ENCODE measurements at regions not wholly inside any gene's neighbourhood (a gene's known extent, or its start where the extent isn't known, plus 50 kb on each side); places are given as distances from the start of the nearest gene placed in this dataset.

GRCh38 chr7:25356534-25357151 is 128.4 kb upstream of the NPVF start:
- DNase-seq, result no peak
- H3K27ac ChIP-seq (ENCODE audit: low read length), result no peak overlapping the region
- H3K9me2 ChIP-seq (replicated peaks; ENCODE audit: insufficient read depth, low read length), result no peaks in the 10 kb centered on the region
- no peaks in the 10 kb centered on the region for H3K79me2 ChIP-seq (ENCODE audit: low read length)
- H4K20me1 ChIP-seq (ENCODE audit: insufficient read depth, low read depth, low read length), result no peaks in the 10 kb centered on the region
- H3K27me3 ChIP-seq (ENCODE audit: low read length), result no peaks in the 10 kb centered on the region
- no peak overlapping the region for H3K9ac ChIP-seq (ENCODE audit: low read length)
- no peaks in the 10 kb centered on the region for H3K9me3 ChIP-seq (ENCODE audit: low read length)
- H3K36me3 ChIP-seq (ENCODE audit: insufficient read depth, low read length), result no peaks in the 10 kb centered on the region
- no peak overlapping the region for H3K4me2 ChIP-seq (ENCODE audit: low read depth, low read length, poor library complexity, severe bottlenecking)
- H2AFZ ChIP-seq (ENCODE audit: low read length), result no peak overlapping the region
- H3K4me3 ChIP-seq (ENCODE audit: low read length), result no peak overlapping the region
- H3K4me1 ChIP-seq (ENCODE audit: low read length), result no peaks in the 10 kb centered on the region

- H4K20me1 ChIP-seq (ENCODE audit: insufficient read depth, low read depth, low read length), result no peaks in the 10 kb centered on the region
- H3K9me3 ChIP-seq (ENCODE audit: low read length), result no peaks in the 10 kb centered on the region
- H3K79me2 ChIP-seq (ENCODE audit: low read length), result no peaks in the 10 kb centered on the region
- H3K27ac ChIP-seq (ENCODE audit: low read length), result no peak overlapping the region
- H3K4me3 ChIP-seq (ENCODE audit: low read length), result no peak overlapping the region
- H2AFZ ChIP-seq (ENCODE audit: low read length), result no peak overlapping the region
- H3K9me2 ChIP-seq (replicated peaks; ENCODE audit: insufficient read depth, low read length), result no peaks in the 10 kb centered on the region
- H3K27me3 ChIP-seq (ENCODE audit: low read length), result no peaks in the 10 kb centered on the region
- no peak for DNase-seq
- no peak overlapping the region for H3K9ac ChIP-seq (ENCODE audit: low read length)
- H3K4me2 ChIP-seq (ENCODE audit: low read depth, low read length, poor library complexity, severe bottlenecking), result no peak overlapping the region
- H3K36me3 ChIP-seq (ENCODE audit: insufficient read depth, low read length), result no peaks in the 10 kb centered on the region
- H3K4me1 ChIP-seq (ENCODE audit: low read length), result no peaks in the 10 kb centered on the region
These were observed 130.6 kb upstream of the NPVF start for GRCh38 chr7:25358926-25359325.

- no peaks in the 10 kb centered on the region for H3K79me2 ChIP-seq (ENCODE audit: low read length)
- DNase-seq, result no peak
- H3K27me3 ChIP-seq (ENCODE audit: low read length), result no peaks in the 10 kb centered on the region
- no peak overlapping the region for H3K27ac ChIP-seq (ENCODE audit: low read length)
- no peaks in the 10 kb centered on the region for H3K9me3 ChIP-seq (ENCODE audit: low read length)
- no peak overlapping the region for H2AFZ ChIP-seq (ENCODE audit: low read length)
- H3K4me2 ChIP-seq (ENCODE audit: low read depth, low read length, poor library complexity, severe bottlenecking), result no peak overlapping the region
- no peaks in the 10 kb centered on the region for H3K4me1 ChIP-seq (ENCODE audit: low read length)
- no peak overlapping the region for H3K4me3 ChIP-seq (ENCODE audit: low read length)
- no peaks in the 10 kb centered on the region for H3K9me2 ChIP-seq (replicated peaks; ENCODE audit: insufficient read depth, low read length)
- no peaks in the 10 kb centered on the region for H4K20me1 ChIP-seq (ENCODE audit: insufficient read depth, low read depth, low read length)
- H3K36me3 ChIP-seq (ENCODE audit: insufficient read depth, low read length), result no peaks in the 10 kb centered on the region
- no peak overlapping the region for H3K9ac ChIP-seq (ENCODE audit: low read length)
These were observed 131.3 kb upstream of the NPVF start for GRCh38 chr7:25359471-25360059.

- Histone ChIP-seq H3K9ac (ENCODE audit: low read length) (no peak overlapping the region), H3K9me2 (replicated peaks; ENCODE audit: insufficient read depth, low read length) (no peaks in the 10 kb centered on the region), H3K9me3 (ENCODE audit: low read length) (no peaks in the 10 kb centered on the region), H3K27me3 (ENCODE audit: low read length) (no peaks in the 10 kb centered on the region), H3K4me3 (ENCODE audit: low read length) (no peak overlapping the region), H3K4me1 (ENCODE audit: low read length) (no peaks in the 10 kb centered on the region), H3K79me2 (ENCODE audit: low read length) (no peaks in the 10 kb centered on the region), H2AFZ (ENCODE audit: low read length) (no peak overlapping the region), H4K20me1 (ENCODE audit: insufficient read depth, low read depth, low read length) (no peaks in the 10 kb centered on the region), H3K36me3 (ENCODE audit: insufficient read depth, low read length) (no peaks in the 10 kb centered on the region), H3K4me2 (ENCODE audit: low read depth, low read length, poor library complexity, severe bottlenecking) (no peak overlapping the region), H3K27ac (ENCODE audit: low read length) (no peak overlapping the region)
- no peak for DNase-seq
These were observed 132.2 kb upstream of the NPVF start for GRCh38 chr7:25360451-25360850.

- H3K36me3 ChIP-seq (ENCODE audit: insufficient read depth, low read length), result no peaks in the 10 kb centered on the region
- H3K9ac ChIP-seq (ENCODE audit: low read length), result no peak overlapping the region
These were observed 133.1 kb upstream of the NPVF start for GRCh38 chr7:25361387-25361786.

GRCh38 chr7:25361863-25362262 is 133.6 kb upstream of the NPVF start:
- no peaks in the 10 kb centered on the region for H3K9me3 ChIP-seq (ENCODE audit: low read length)
- H4K20me1 ChIP-seq (ENCODE audit: insufficient read depth, low read depth, low read length), result no peaks in the 10 kb centered on the region
- no peak overlapping the region for H3K9ac ChIP-seq (ENCODE audit: low read length)
- H3K27me3 ChIP-seq (ENCODE audit: low read length), result no peaks in the 10 kb centered on the region
- DNase-seq, result no peak
- no peaks in the 10 kb centered on the region for H3K4me1 ChIP-seq (ENCODE audit: low read length)
- H3K36me3 ChIP-seq (ENCODE audit: insufficient read depth, low read length), result no peaks in the 10 kb centered on the region
- no peak overlapping the region for H3K27ac ChIP-seq (ENCODE audit: low read length)
- no peak overlapping the region for H3K4me3 ChIP-seq (ENCODE audit: low read length)
- H2AFZ ChIP-seq (ENCODE audit: low read length), result no peak overlapping the region
- H3K9me2 ChIP-seq (replicated peaks; ENCODE audit: insufficient read depth, low read length), result no peaks in the 10 kb centered on the region
- H3K79me2 ChIP-seq (ENCODE audit: low read length), result no peaks in the 10 kb centered on the region
- no peak overlapping the region for H3K4me2 ChIP-seq (ENCODE audit: low read depth, low read length, poor library complexity, severe bottlenecking)

More at GRCh38 chr7:25361387-25361786, 133.1 kb upstream of the NPVF start:
- Histone ChIP-seq H4K20me1 (ENCODE audit: insufficient read depth, low read depth, low read length) (no peaks in the 10 kb centered on the region), H3K9me2 (replicated peaks; ENCODE audit: insufficient read depth, low read length) (no peaks in the 10 kb centered on the region), H3K4me3 (ENCODE audit: low read length) (no peak overlapping the region), H3K27me3 (ENCODE audit: low read length) (no peaks in the 10 kb centered on the region), H3K4me2 (ENCODE audit: low read depth, low read length, poor library complexity, severe bottlenecking) (no peak overlapping the region), H3K4me1 (ENCODE audit: low read length) (no peaks in the 10 kb centered on the region), H2AFZ (ENCODE audit: low read length) (no peak overlapping the region), H3K79me2 (ENCODE audit: low read length) (no peaks in the 10 kb centered on the region), H3K9me3 (ENCODE audit: low read length) (no peaks in the 10 kb centered on the region), H3K27ac (ENCODE audit: low read length) (no peak overlapping the region)
- DNase-seq, result no peak

- no peaks in the 10 kb centered on the region for H3K9me3 ChIP-seq (ENCODE audit: low read length)
- H3K36me3 ChIP-seq (ENCODE audit: insufficient read depth, low read length), result no peaks in the 10 kb centered on the region
- H3K9me2 ChIP-seq (replicated peaks; ENCODE audit: insufficient read depth, low read length), result no peaks in the 10 kb centered on the region
- DNase-seq, result no peak
- H3K4me2 ChIP-seq (ENCODE audit: low read depth, low read length, poor library complexity, severe bottlenecking), result no peak overlapping the region
- no peak overlapping the region for H3K27ac ChIP-seq (ENCODE audit: low read length)
- H3K9ac ChIP-seq (ENCODE audit: low read length), result no peak overlapping the region
- H3K4me3 ChIP-seq (ENCODE audit: low read length), result no peak overlapping the region
- no peaks in the 10 kb centered on the region for H3K79me2 ChIP-seq (ENCODE audit: low read length)
- H4K20me1 ChIP-seq (ENCODE audit: insufficient read depth, low read depth, low read length), result no peaks in the 10 kb centered on the region
- H2AFZ ChIP-seq (ENCODE audit: low read length), result no peak overlapping the region
- no peaks in the 10 kb centered on the region for H3K27me3 ChIP-seq (ENCODE audit: low read length)
- no peaks in the 10 kb centered on the region for H3K4me1 ChIP-seq (ENCODE audit: low read length)
These were observed 140.4 kb upstream of the NPVF start for GRCh38 chr7:25368599-25369201.

GRCh38 chr7:25369786-25370185 is 141.5 kb upstream of the NPVF start:
- Histone ChIP-seq H3K36me3 (ENCODE audit: insufficient read depth, low read length) (no peaks in the 10 kb centered on the region), H4K20me1 (ENCODE audit: insufficient read depth, low read depth, low read length) (no peaks in the 10 kb centered on the region), H3K9me2 (replicated peaks; ENCODE audit: insufficient read depth, low read length) (no peaks in the 10 kb centered on the region), H2AFZ (ENCODE audit: low read length) (no peak overlapping the region), H3K27ac (ENCODE audit: low read length) (no peak overlapping the region), H3K27me3 (ENCODE audit: low read length) (no peaks in the 10 kb centered on the region), H3K4me2 (ENCODE audit: low read depth, low read length, poor library complexity, severe bottlenecking) (no peak overlapping the region), H3K4me1 (ENCODE audit: low read length) (no peaks in the 10 kb centered on the region), H3K9ac (ENCODE audit: low read length) (no peak overlapping the region), H3K79me2 (ENCODE audit: low read length) (no peaks in the 10 kb centered on the region), H3K9me3 (ENCODE audit: low read length) (no peaks in the 10 kb centered on the region), H3K4me3 (ENCODE audit: low read length) (no peak overlapping the region)
- DNase-seq, result no peak
